Right lobe of liver (tissue), 6 donors: ENCODE measurements at regions not wholly inside any gene's neighbourhood (a gene's known extent, or its start where the extent isn't known, plus 50 kb on each side); places are given as distances from the start of the nearest gene placed in this dataset.

Experiments
- ATAC-seq, 4 donors: fragments of 200-7000 bp; cut with Tn5 transposase; one replicate each; pipeline ENCODE4 v1.9.1; 2020; ENCODE audit warnings: mild to moderate bottlenecking in 4 of 4, moderate library complexity in 4 of 4
- DNase-seq, 3 donors: peaks; one replicate each; pipeline ENCODE4 v3.0.0-alpha.2; 2020
- H3K27ac ChIP-seq, 3 donors: fragments of 200-600 bp; one replicate each; pipeline ENCODE4 v1.8.0; 2022
- H3K27me3 ChIP-seq, 2 donors: fragments of 200-600 bp; one replicate each; pipeline ENCODE4 v1.8.0; 2022
- H3K36me3 ChIP-seq, 4 donors: fragments of 200-600 bp; sonication (generic) in 1 of 4; one replicate each; pipeline versions ENCODE4 v1.5.1 to v1.8.0; 2017 to 2022; ENCODE audit warnings: control low read depth in 1 of 4
- H3K4me1 ChIP-seq, 4 donors: fragments of 200-600 bp; sonication (generic) in 1 of 4; one replicate each; pipeline versions ENCODE4 v1.5.1 to v1.8.0; 2017 to 2022; ENCODE audit warnings: control low read depth in 1 of 4
- H3K4me3 ChIP-seq, 3 donors: fragments of 200-600 bp; one replicate each; pipeline ENCODE4 v1.8.0; 2022
- H3K9me3 ChIP-seq, 4 donors: fragments of 200-600 bp; sonication (generic) in 1 of 4; one replicate each; pipeline versions ENCODE4 v1.5.1 to v1.8.0; 2017 to 2022; ENCODE audit warnings: control low read depth in 1 of 4
- CTCF ChIP-seq, 4 donors: fragments of 200-600 bp in 3 of 4; fragments of 450-650 bp in 1 of 4; IDR thresholded peaks; one replicate each; pipeline versions ENCODE4 v1.5.1 to v1.8.0; 2016 to 2022; ENCODE audit warnings: antibody characterized with exemption in 4 of 4, mild to moderate bottlenecking in 2 of 4
- POLR2A ChIP-seq: fragments of 450-650 bp; IDR thresholded peaks from one replicate; pipeline ENCODE4 v1.6.1; 2017; ENCODE audit warnings: antibody characterized with exemption, mild to moderate bottlenecking
- WGBS: methylation state at CpG from one replicate; pipeline ENCODE4 v1.1.6; 2018; ENCODE audit warnings: low coverage, low lambda C conversion rate; ENCODE audit not compliant: insufficient coverage; ENCODE audit errors: missing lambda C conversion rate; 5-methylcytosine and 5-hydroxymethylcytosine counted together
- intact Hi-C, 2 donors: fragments of 100-400 bp; cut with DNase I; formaldehyde crosslinking; loops; one replicate each; pipeline versions ENCODE4 v1.11.2 to v1.14.1; 2022
- donor health status: DM: no; HTN: yes; CAD: no.
- donor health status: DM: no; HTN: no; CAD: no.
- donor health status: DM: no; HTN: no; CAD: no.
- donor health status: DM: no; HTN: yes; CAD: no.
- donor health status: DM: no; HTN: yes; CAD: no.

- no peaks in the 10 kb centered on the region for H3K9me3 ChIP-seq
- H3K4me3 ChIP-seq: no peak overlapping the region
- 35% methylated on average over 1 of the region's 1 CpG for WGBS
- DNase-seq (no peak), ATAC-seq (no peak)
- no peaks in the 10 kb centered on the region for H3K36me3 ChIP-seq
- intact Hi-C loops: no loop called here
- no peak overlapping the region for H3K27ac ChIP-seq
- H3K4me1 ChIP-seq: no peaks in the 10 kb centered on the region
- H3K27me3 ChIP-seq: peaks cover 0 to 3% of the 10 kb centered on the region in 2 donors
- no peak for TF ChIP-seq CTCF (IDR thresholded peaks at IDR 0.05)
- TF ChIP-seq POLR2A: no peak
Observed at GRCh38 chr1:101713760-101714159, 283.0 kb downstream of the OLFM3 start.

GRCh38 chr1:101723415-101723814 is 273.3 kb downstream of the OLFM3 start:
- ATAC-seq (no peak), DNase-seq (no peak)
- 35% methylated on average over 4 of the region's 4 CpGs for WGBS
- Histone ChIP-seq H3K4me1 (no peaks in the 10 kb centered on the region), H3K4me3 (no peak overlapping the region), H3K27ac (no peak overlapping the region), H3K9me3 (no peaks in the 10 kb centered on the region), H3K36me3 (no peaks in the 10 kb centered on the region), H3K27me3 (no peaks in the 10 kb centered on the region)
- intact Hi-C loops: no loop called here
- no peak for TF ChIP-seq POLR2A
- TF ChIP-seq CTCF (IDR thresholded peaks at IDR 0.05): no peak

GRCh38 chr1:101728029-101728428 is 268.7 kb downstream of the OLFM3 start:
- ATAC-seq (no peak), DNase-seq (no peak)
- Histone ChIP-seq H3K4me3 (no peak overlapping the region), H3K36me3 (no peaks in the 10 kb centered on the region), H3K27me3 (no peaks in the 10 kb centered on the region), H3K4me1 (no peaks in the 10 kb centered on the region), H3K27ac (no peak overlapping the region), H3K9me3 (no peaks in the 10 kb centered on the region)
- intact Hi-C loops: no loop called here
- no peak for TF ChIP-seq CTCF (IDR thresholded peaks at IDR 0.05)
- TF ChIP-seq POLR2A: no peak
- WGBS: 53% methylated on average over 5 of the region's 5 CpGs

GRCh38 chr1:101730559-101730958 is 266.2 kb downstream of the OLFM3 start:
- Histone ChIP-seq H3K4me3 (no peak overlapping the region), H3K4me1 (no peaks in the 10 kb centered on the region), H3K9me3 (no peaks in the 10 kb centered on the region), H3K27ac (no peak overlapping the region), H3K27me3 (no peaks in the 10 kb centered on the region), H3K36me3 (no peaks in the 10 kb centered on the region)
- TF ChIP-seq CTCF (IDR thresholded peaks at IDR 0.05): no peak
- no peak for TF ChIP-seq POLR2A
- intact Hi-C loops: no loop called here
- WGBS: 69% methylated on average over 2 of the region's 2 CpGs
- DNase-seq (no peak), ATAC-seq (no peak)

GRCh38 chr1:101732261-101732660 is 264.5 kb downstream of the OLFM3 start:
- ATAC-seq (no peak), DNase-seq (no peak)
- Histone ChIP-seq H3K36me3 (no peaks in the 10 kb centered on the region), H3K27ac (no peak overlapping the region), H3K4me1 (no peaks in the 10 kb centered on the region), H3K27me3 (no peaks in the 10 kb centered on the region), H3K9me3 (no peaks in the 10 kb centered on the region), H3K4me3 (no peak overlapping the region)
- WGBS: 23% methylated on average over 2 of the region's 2 CpGs
- TF ChIP-seq CTCF (IDR thresholded peaks at IDR 0.05) (no peak), POLR2A (no peak)
- intact Hi-C loops: no loop called here
